ENCODE measurements at regions not wholly inside any gene's neighbourhood (a gene's known extent, or its start where the extent isn't known, plus 50 kb on each side); places are given as distances from the start of the nearest gene placed in this dataset.

- Mint-ChIP-seq H3K4me1 (no peaks in the 10 kb centered on the region), H3K27me3 (ENCODE audit: low read depth) (no peaks in the 10 kb centered on the region), H3K36me3 (no peaks in the 10 kb centered on the region), H3K4me3 (no peak overlapping the region), H3K27ac (no peak overlapping the region), H3K9me3 (peaks cover 68% of the 10 kb centered on the region)
- no peak for DNase-seq (ENCODE audit: low spot score in 2 of 2, unreplicated experiment in 2 of 2)
- TF ChIP-seq CTCF (IDR thresholded peaks at IDR 0.05; ENCODE audit: unreplicated experiment) = no peak
Measured at GRCh38 chrX:67480789-67481188, 63.0 kb upstream of the AR start.

Data from mesothelial cell of epicardium (in vitro differentiated cells).